Psoas muscle (tissue), 7 donors: ENCODE measurements at regions not wholly inside any gene's neighbourhood (a gene's known extent, or its start where the extent isn't known, plus 50 kb on each side); places are given as distances from the start of the nearest gene placed in this dataset.

Experiments
- ATAC-seq, 4 donors: fragments of 200-7000 bp; cut with Tn5 transposase; one replicate each; pipeline ENCODE4 v1.9.1; 2020; ENCODE audit warnings: moderate library complexity in 3 of 4, mild to moderate bottlenecking in 2 of 4
- DNase-seq, 2 donors: peaks; one replicate each; pipeline ENCODE4 v3.0.0-alpha.2; 2020
- H3K27ac ChIP-seq: fragments of 200-600 bp; one replicate; pipeline ENCODE4 v1.8.0; 2022
- H3K27me3 ChIP-seq, 3 donors: fragments of 200-600 bp in 1 of 3; one replicate each; pipeline versions ENCODE4 v1.6.1 to v1.8.0; 2013 to 2022; ENCODE audit warnings: low read length in 2 of 3, mild to moderate bottlenecking in 2 of 3, moderate library complexity in 1 of 3; ENCODE audit not compliant: insufficient read depth in 3 of 3
- H3K36me3 ChIP-seq, 2 donors: fragments of 200-600 bp in 1 of 2; one replicate each; pipeline versions ENCODE4 v1.6.1 to v1.8.0; 2013 to 2022; ENCODE audit warnings: low read depth in 1 of 2, mild to moderate bottlenecking in 1 of 2, moderate library complexity in 1 of 2; ENCODE audit not compliant: insufficient read depth in 1 of 2
- H3K4me1 ChIP-seq: fragments of 200-600 bp; one replicate; pipeline ENCODE4 v1.8.0; 2022
- H3K4me3 ChIP-seq: fragments of 200-600 bp; one replicate; pipeline ENCODE4 v1.8.0; 2022; ENCODE audit warnings: mild to moderate bottlenecking
- H3K9me3 ChIP-seq: fragments of 200-600 bp; one replicate; pipeline ENCODE4 v1.8.0; 2022
- CTCF ChIP-seq: fragments of 200-600 bp; IDR thresholded peaks from one replicate; pipeline ENCODE4 v1.8.0; 2022; ENCODE audit warnings: antibody characterized with exemption
- WGBS, 3 donors: extraction: QIAGEN DNeasy Blood & Tissue Kit; methylation state at CpG; one replicate each; pipeline versions ENCODE4 v1.1.6 to v1.1.7; 2013; 5-methylcytosine and 5-hydroxymethylcytosine counted together
- intact Hi-C, 2 donors: fragments of 100-400 bp; cut with DNase I; formaldehyde crosslinking; loops; one replicate each; pipeline versions ENCODE4 v1.11.0 to v1.14.2; 2022
- donor health status: healthy with polysubstance abuse.
- donor health status: DM: no; HTN: no; CAD: no; lungs with moderate emphysema.
- donor health status: Bipolar disorder and iron deficiency.
- donor health status: healthy.
- donor health status: DM: yes; HTN: yes; CAD: no.
- donor health status: DM: no; HTN: no; CAD: no.
- donor health status: DM: yes; HTN: yes; CAD: no.

DNA sequence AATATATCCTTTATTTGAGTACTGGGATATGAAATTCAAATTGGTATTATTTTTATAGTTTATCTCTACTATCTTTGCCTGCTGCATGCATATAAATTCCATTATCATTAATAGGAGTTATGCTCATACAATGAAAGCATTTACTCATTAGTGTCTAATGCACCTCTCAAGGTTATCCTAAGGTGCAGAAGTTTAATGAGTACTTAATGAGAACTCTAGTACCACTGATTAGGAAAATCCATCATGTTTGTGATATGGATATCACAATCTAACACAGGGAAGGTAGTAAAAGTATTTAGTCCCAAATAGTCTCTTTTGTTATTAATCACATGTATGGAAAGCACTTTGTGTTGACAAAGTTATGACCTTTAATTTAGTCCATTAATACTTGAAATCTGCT, 77.2 kb upstream of the SLC10A2 start:
- Histone ChIP-seq H3K9me3 (no peaks in the 10 kb centered on the region), H3K27me3 (no peaks in the 10 kb centered on the region), H3K36me3 (no peaks in the 10 kb centered on the region), H3K4me3 (no peak overlapping the region), H3K4me1 (no peaks in the 10 kb centered on the region), H3K27ac (no peak overlapping the region)
- TF ChIP-seq CTCF: no peak
- DNase-seq: no peak
- no peak for ATAC-seq
- intact Hi-C loops: loop anchor here in 1 of 2 donors (10.0 kb wide), 1 partner anchor 229 kb away; no protein-coding TSS in a partner anchor

- 86 to 95% (median 92%) methylated on average over 2 of the region's 2 CpGs for WGBS, 3 donors
- Histone ChIP-seq H3K27me3 (no peaks in the 10 kb centered on the region), H3K4me1 (no peaks in the 10 kb centered on the region), H3K27ac (no peak overlapping the region), H3K36me3 (no peaks in the 10 kb centered on the region), H3K9me3 (no peaks in the 10 kb centered on the region), H3K4me3 (no peak overlapping the region)
- no peak for TF ChIP-seq CTCF
- DNase-seq: no peak
- intact Hi-C loops: loop anchor here in 1 of 2 donors (10.0 kb wide), 1 partner anchor 227 kb away; no protein-coding TSS in a partner anchor
- ATAC-seq: no peak
These were observed 75.9 kb upstream of the SLC10A2 start for GRCh38 chr13:103142151-103142550.

DNA sequence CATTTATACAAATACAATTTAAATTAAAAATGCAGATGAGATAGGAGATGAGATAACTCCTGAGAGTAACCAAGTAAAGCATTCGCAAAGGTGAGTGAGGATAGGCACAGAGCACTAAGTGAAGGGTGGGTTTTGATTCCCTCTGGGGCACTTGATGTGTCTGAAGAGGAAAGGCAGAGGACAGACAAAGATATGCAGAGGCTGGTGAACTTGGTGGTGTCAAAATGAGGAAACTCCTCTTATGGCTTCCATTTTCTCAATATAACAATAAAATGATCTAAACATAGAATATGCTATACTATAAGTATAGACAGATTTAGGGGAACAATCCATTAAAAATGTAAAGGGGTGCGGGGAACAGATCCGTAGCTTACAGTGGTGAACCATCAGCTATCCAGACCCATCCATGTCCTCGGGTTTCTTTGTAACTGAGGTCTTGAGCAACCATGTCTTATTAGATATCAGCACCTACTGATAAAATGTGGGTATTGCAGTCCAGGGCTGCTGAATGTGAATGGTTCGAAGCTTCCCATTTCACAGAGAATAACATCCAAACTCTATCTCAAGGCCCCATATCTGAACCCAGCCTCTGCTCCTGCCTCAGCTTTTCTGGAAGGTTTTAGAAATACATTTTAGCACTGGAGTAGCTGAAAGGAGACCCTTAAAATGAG, 73.9 kb upstream of the SLC10A2 start:
- peak in 2 of 4 donors; percentile 49 to 58 for ATAC-seq
- Histone ChIP-seq H3K27ac (no peak overlapping the region), H3K4me1 (no peaks in the 10 kb centered on the region), H3K36me3 (no peaks in the 10 kb centered on the region), H3K27me3 (no peaks in the 10 kb centered on the region), H3K9me3 (no peaks in the 10 kb centered on the region), H3K4me3 (no peak overlapping the region)
- DNase-seq: no peak
- TF ChIP-seq CTCF: peak; percentile 44
- intact Hi-C loops: loop anchor here in 1 of 2 donors (10.0 kb wide), 1 partner anchor 225 kb away; no protein-coding TSS in a partner anchor
- 59 to 65% (median 62%) methylated on average over 5 of the region's 5 CpGs for WGBS, 3 donors

- no peak for ATAC-seq
- no peaks in the 10 kb centered on the region for H3K27me3 ChIP-seq
- no peak for DNase-seq
- H3K4me3 ChIP-seq: no peak overlapping the region
- H3K4me1 ChIP-seq: no peaks in the 10 kb centered on the region
- TF ChIP-seq CTCF: no peak
- no peak overlapping the region for H3K27ac ChIP-seq
- intact Hi-C loops: no loop called here
- WGBS, 3 donors: 38 to 69% (median 57%) methylated on average over 2 of the region's 2 CpGs
- no peaks in the 10 kb centered on the region for H3K9me3 ChIP-seq
- H3K36me3 ChIP-seq: no peaks in the 10 kb centered on the region
These were observed 68.1 kb upstream of the SLC10A2 start for GRCh38 chr13:103134271-103134670.

GRCh38 chr13:103133556-103133955, 67.3 kb upstream of the SLC10A2 start:
- Histone ChIP-seq H3K9me3 (no peaks in the 10 kb centered on the region), H3K27me3 (no peaks in the 10 kb centered on the region), H3K36me3 (no peaks in the 10 kb centered on the region), H3K27ac (no peak overlapping the region), H3K4me1 (no peaks in the 10 kb centered on the region), H3K4me3 (no peak overlapping the region)
- no peak for ATAC-seq
- DNase-seq: no peak
- WGBS, 3 donors: 67 to 70% (median 70%) methylated on average over 4 of the region's 4 CpGs
- no peak for TF ChIP-seq CTCF
- intact Hi-C loops: no loop called here
